ENCODE measurements at regions not wholly inside any gene's neighbourhood (a gene's known extent, or its start where the extent isn't known, plus 50 kb on each side); places are given as distances from the start of the nearest gene placed in this dataset.

GRCh38 chr16:35452471-35452870 lies 1993.1 kb downstream of the TP53TG3F start:
- no peak for DNase-seq (ENCODE audit: low read depth in 6 of 9, low spot score in 9 of 9)
- Histone ChIP-seq H3K36me3 (ENCODE audit: control insufficient read depth in 2 of 2, insufficient read depth in 2 of 2, low read length in 1 of 2) (no peaks in the 10 kb centered on the region), H3K9me3 (ENCODE audit: control insufficient read depth in 2 of 2, insufficient read depth in 1 of 2, low read length in 1 of 2) (peaks cover 12 to 27% of the 10 kb centered on the region in 2 donors), H3K4me1 (ENCODE audit: control insufficient read depth in 2 of 2, insufficient read depth in 2 of 2, low read length in 2 of 2) (no peaks in the 10 kb centered on the region), H3K27me3 (ENCODE audit: control insufficient read depth in 2 of 2, insufficient read depth in 1 of 2, low read length in 1 of 2) (no peaks in the 10 kb centered on the region), H3K4me3 (ENCODE audit: low read length in 2 of 2) (no peak overlapping the region), H3K27ac (ENCODE audit: low read depth in 1 of 2, low read length in 1 of 2) (no peak overlapping the region)
- WGBS, result 78% methylated on average over 13 of the region's 13 CpGs

DNA sequence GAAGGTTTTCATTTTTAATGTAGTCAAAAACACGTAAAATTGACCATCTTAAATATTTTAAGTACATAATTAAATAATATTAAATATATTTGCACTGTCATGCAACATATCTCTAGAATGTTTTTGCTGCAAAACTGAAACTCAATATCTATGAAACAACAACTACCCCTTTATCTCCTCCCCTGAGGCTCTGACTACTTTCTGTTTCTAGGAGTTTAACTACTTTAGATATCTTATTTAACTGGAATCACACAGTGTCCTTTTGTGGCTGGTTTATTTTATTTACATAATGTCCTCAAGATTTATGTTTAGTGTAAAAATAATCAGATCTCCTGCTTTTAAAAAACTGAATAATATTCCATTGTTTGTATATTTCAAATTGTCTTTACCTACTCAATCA lies 2003.9 kb downstream of the TP53TG3F start:
- H3K27ac ChIP-seq (ENCODE audit: low read depth in 1 of 2, low read length in 1 of 2), result no peak overlapping the region
- WGBS, result 29% methylated on average over 1 of the region's 1 CpG
- H3K4me3 ChIP-seq (ENCODE audit: low read length in 2 of 2), result no peak overlapping the region
- H3K4me1 ChIP-seq (ENCODE audit: control insufficient read depth in 2 of 2, insufficient read depth in 2 of 2, low read length in 2 of 2), result no peaks in the 10 kb centered on the region
- H3K27me3 ChIP-seq (ENCODE audit: control insufficient read depth in 2 of 2, insufficient read depth in 1 of 2, low read length in 1 of 2), result no peaks in the 10 kb centered on the region
- H3K36me3 ChIP-seq (ENCODE audit: control insufficient read depth in 2 of 2, insufficient read depth in 2 of 2, low read length in 1 of 2), result no peaks in the 10 kb centered on the region
- peaks cover 0 to 3% of the 10 kb centered on the region in 2 donors for H3K9me3 ChIP-seq (ENCODE audit: control insufficient read depth in 2 of 2, insufficient read depth in 1 of 2, low read length in 1 of 2)
- DNase-seq (ENCODE audit: low read depth in 6 of 9, low spot score in 9 of 9), result no peak

GRCh38 chr16:35480361-35480760 lies 2020.9 kb downstream of the TP53TG3F start:
- H3K9me3 ChIP-seq (ENCODE audit: control insufficient read depth in 2 of 2, insufficient read depth in 1 of 2, low read length in 1 of 2), result peaks cover 0 to 7% of the 10 kb centered on the region in 2 donors
- no peaks in the 10 kb centered on the region for H3K4me1 ChIP-seq (ENCODE audit: control insufficient read depth in 2 of 2, insufficient read depth in 2 of 2, low read length in 2 of 2)
- no peak overlapping the region for H3K4me3 ChIP-seq (ENCODE audit: low read length in 2 of 2)
- no peaks in the 10 kb centered on the region for H3K36me3 ChIP-seq (ENCODE audit: control insufficient read depth in 2 of 2, insufficient read depth in 2 of 2, low read length in 1 of 2)
- H3K27me3 ChIP-seq (ENCODE audit: control insufficient read depth in 2 of 2, insufficient read depth in 1 of 2, low read length in 1 of 2), result no peaks in the 10 kb centered on the region
- DNase-seq (ENCODE audit: low read depth in 6 of 9, low spot score in 9 of 9), result no peak
- 30% methylated on average over 1 of the region's 1 CpG for WGBS
- no peak overlapping the region for H3K27ac ChIP-seq (ENCODE audit: low read depth in 1 of 2, low read length in 1 of 2)

DNA sequence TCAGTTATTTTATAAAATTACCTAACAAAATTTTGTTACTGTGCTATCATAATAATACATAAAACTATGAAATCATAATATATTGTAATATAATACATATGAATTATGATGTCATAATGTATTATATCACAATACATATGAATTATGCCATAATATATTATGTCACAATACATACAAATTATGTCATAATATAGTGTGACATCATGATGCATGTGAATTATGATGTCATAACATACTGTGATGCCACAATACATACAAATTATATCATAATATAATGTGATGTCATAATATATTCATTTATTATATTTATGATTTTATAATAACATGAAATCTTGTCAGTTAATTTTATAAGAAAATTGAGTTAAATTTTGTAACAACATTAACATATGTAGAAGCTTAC lies 2021.6 kb downstream of the TP53TG3F start:
- Histone ChIP-seq H3K27ac (ENCODE audit: low read depth in 1 of 2, low read length in 1 of 2) (no peak overlapping the region), H3K27me3 (ENCODE audit: control insufficient read depth in 2 of 2, insufficient read depth in 1 of 2, low read length in 1 of 2) (no peaks in the 10 kb centered on the region), H3K9me3 (ENCODE audit: control insufficient read depth in 2 of 2, insufficient read depth in 1 of 2, low read length in 1 of 2) (peaks cover 3 to 12% of the 10 kb centered on the region in 2 donors), H3K36me3 (ENCODE audit: control insufficient read depth in 2 of 2, insufficient read depth in 2 of 2, low read length in 1 of 2) (no peaks in the 10 kb centered on the region), H3K4me1 (ENCODE audit: control insufficient read depth in 2 of 2, insufficient read depth in 2 of 2, low read length in 2 of 2) (no peaks in the 10 kb centered on the region), H3K4me3 (ENCODE audit: low read length in 2 of 2) (no peak overlapping the region)
- no peak for DNase-seq (ENCODE audit: low read depth in 6 of 9, low spot score in 9 of 9)

- no peaks in the 10 kb centered on the region for H3K4me1 ChIP-seq (ENCODE audit: control insufficient read depth in 2 of 2, insufficient read depth in 2 of 2, low read length in 2 of 2)
- no peaks in the 10 kb centered on the region for H3K27me3 ChIP-seq (ENCODE audit: control insufficient read depth in 2 of 2, insufficient read depth in 1 of 2, low read length in 1 of 2)
- no peak overlapping the region for H3K4me3 ChIP-seq (ENCODE audit: low read length in 2 of 2)
- no peaks in the 10 kb centered on the region for H3K36me3 ChIP-seq (ENCODE audit: control insufficient read depth in 2 of 2, insufficient read depth in 2 of 2, low read length in 1 of 2)
- no peak for DNase-seq (ENCODE audit: low read depth in 6 of 9, low spot score in 9 of 9)
- peaks cover 6 to 15% of the 10 kb centered on the region in 2 donors for H3K9me3 ChIP-seq (ENCODE audit: control insufficient read depth in 2 of 2, insufficient read depth in 1 of 2, low read length in 1 of 2)
- WGBS, result 87% methylated on average over 17 of the region's 17 CpGs
- H3K27ac ChIP-seq (ENCODE audit: low read depth in 1 of 2, low read length in 1 of 2), result no peak overlapping the region
These were observed 2026.5 kb downstream of the TP53TG3F start for GRCh38 chr16:35485915-35486314.

DNA sequence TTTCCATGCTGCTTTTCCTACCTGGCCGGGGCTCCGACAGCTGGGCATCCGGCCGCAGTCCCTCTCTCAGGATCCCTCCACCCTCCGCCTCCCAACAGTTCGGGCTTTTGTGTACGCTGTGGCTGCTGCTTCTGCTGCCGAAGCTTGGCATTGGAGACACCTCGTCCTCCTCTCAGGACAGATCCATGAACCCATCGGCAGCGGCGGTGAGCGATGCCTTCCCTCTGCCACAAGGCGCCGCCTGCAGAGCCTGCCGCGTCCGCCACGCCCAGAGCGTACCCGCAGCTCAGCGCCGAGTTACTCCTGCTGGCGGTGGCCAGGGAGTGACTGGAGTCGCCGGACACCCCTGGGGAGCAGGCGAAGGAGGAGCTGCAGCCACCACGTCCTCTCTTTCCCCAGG lies 2032.8 kb downstream of the TP53TG3F start:
- WGBS, result 66% methylated on average over 28 of the region's 28 CpGs

GRCh38 chr16:35497399-35497798 lies 2038.0 kb downstream of the TP53TG3F start:
- Histone ChIP-seq H3K27ac (ENCODE audit: low read depth in 1 of 2, low read length in 1 of 2) (no peak overlapping the region), H3K27me3 (ENCODE audit: control insufficient read depth in 2 of 2, insufficient read depth in 1 of 2, low read length in 1 of 2) (no peaks in the 10 kb centered on the region), H3K9me3 (ENCODE audit: control insufficient read depth in 2 of 2, insufficient read depth in 1 of 2, low read length in 1 of 2) (peaks cover 4 to 27% of the 10 kb centered on the region in 2 donors), H3K4me3 (ENCODE audit: low read length in 2 of 2) (no peak overlapping the region), H3K4me1 (ENCODE audit: control insufficient read depth in 2 of 2, insufficient read depth in 2 of 2, low read length in 2 of 2) (no peaks in the 10 kb centered on the region), H3K36me3 (ENCODE audit: control insufficient read depth in 2 of 2, insufficient read depth in 2 of 2, low read length in 1 of 2) (no peaks in the 10 kb centered on the region)
- no peak for DNase-seq (ENCODE audit: low read depth in 6 of 9, low spot score in 9 of 9)
- 53% methylated on average over 1 of the region's 1 CpG for WGBS

More for the DNA sequence above, 2032.8 kb downstream of the TP53TG3F start:
- Histone ChIP-seq H3K9me3 (ENCODE audit: control insufficient read depth in 2 of 2, insufficient read depth in 1 of 2, low read length in 1 of 2) (peaks cover 0 to 12% of the 10 kb centered on the region in 2 donors), H3K36me3 (ENCODE audit: control insufficient read depth in 2 of 2, insufficient read depth in 2 of 2, low read length in 1 of 2) (no peaks in the 10 kb centered on the region), H3K4me1 (ENCODE audit: control insufficient read depth in 2 of 2, insufficient read depth in 2 of 2, low read length in 2 of 2) (no peaks in the 10 kb centered on the region), H3K27me3 (ENCODE audit: control insufficient read depth in 2 of 2, insufficient read depth in 1 of 2, low read length in 1 of 2) (no peaks in the 10 kb centered on the region), H3K4me3 (ENCODE audit: low read length in 2 of 2) (no peak overlapping the region), H3K27ac (ENCODE audit: low read depth in 1 of 2, low read length in 1 of 2) (no peak overlapping the region)
- no peak for DNase-seq (ENCODE audit: low read depth in 6 of 9, low spot score in 9 of 9)

DNA sequence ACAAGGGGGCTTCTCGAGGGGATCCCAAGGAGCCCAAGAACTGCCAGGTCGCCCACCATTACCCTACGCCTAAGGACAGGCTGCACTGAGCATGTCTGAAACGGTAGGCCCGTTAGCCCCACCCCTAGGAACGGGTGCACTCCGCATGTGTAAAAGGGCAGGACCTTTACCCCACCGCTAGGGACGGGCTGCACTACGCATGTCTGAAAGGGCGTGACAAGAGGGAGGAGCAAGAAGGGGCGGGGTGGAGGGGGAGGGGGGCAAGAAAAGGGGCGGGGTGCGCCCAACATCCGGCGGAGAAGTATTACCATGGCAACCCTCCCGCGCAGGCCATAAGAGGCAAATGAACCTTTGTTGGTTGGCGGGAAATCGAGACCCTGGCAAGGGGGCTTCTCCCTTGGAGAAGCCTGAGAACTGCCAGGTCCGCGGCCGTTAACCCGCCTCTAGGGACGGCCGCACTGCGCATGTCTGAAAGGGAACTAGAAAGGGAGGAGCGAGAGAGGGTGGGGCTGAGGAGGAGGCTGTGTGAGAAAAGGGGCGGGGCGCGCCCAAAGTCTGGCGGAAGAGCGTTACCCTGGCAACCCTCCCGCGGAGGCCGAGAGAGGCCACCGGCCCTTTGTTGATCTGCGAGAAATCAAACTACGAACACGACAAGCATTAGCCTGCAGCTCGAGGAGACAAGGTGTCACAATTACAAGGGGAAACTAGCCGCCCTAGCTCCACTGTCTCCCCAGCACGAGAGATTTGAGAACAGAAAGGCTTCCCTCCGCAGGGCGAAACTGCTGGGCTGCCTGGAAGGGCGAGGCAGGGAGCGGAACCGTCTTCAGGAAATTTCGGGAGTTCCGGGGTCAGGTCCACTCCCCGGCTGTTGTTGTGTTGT lies 2046.8 kb downstream of the TP53TG3F start:
- H3K9me3 ChIP-seq (ENCODE audit: control insufficient read depth in 2 of 2, insufficient read depth in 1 of 2, low read length in 1 of 2), result peaks cover 9 to 23% of the 10 kb centered on the region in 2 donors
- no peak overlapping the region for H3K4me3 ChIP-seq (ENCODE audit: low read length in 2 of 2)
- no peaks in the 10 kb centered on the region for H3K27me3 ChIP-seq (ENCODE audit: control insufficient read depth in 2 of 2, insufficient read depth in 1 of 2, low read length in 1 of 2)
- 72% methylated on average over 51 of the region's 51 CpGs for WGBS
- no peak for DNase-seq (ENCODE audit: low read depth in 6 of 9, low spot score in 9 of 9)
- H3K4me1 ChIP-seq (ENCODE audit: control insufficient read depth in 2 of 2, insufficient read depth in 2 of 2, low read length in 2 of 2), result no peaks in the 10 kb centered on the region
- no peaks in the 10 kb centered on the region for H3K36me3 ChIP-seq (ENCODE audit: control insufficient read depth in 2 of 2, insufficient read depth in 2 of 2, low read length in 1 of 2)
- H3K27ac ChIP-seq (ENCODE audit: low read depth in 1 of 2, low read length in 1 of 2), result no peak overlapping the region

GRCh38 chr16:35506898-35507194 lies 2047.4 kb downstream of the TP53TG3F start:
- Histone ChIP-seq H3K4me1 (ENCODE audit: control insufficient read depth in 2 of 2, insufficient read depth in 2 of 2, low read length in 2 of 2) (no peaks in the 10 kb centered on the region), H3K9me3 (ENCODE audit: control insufficient read depth in 2 of 2, insufficient read depth in 1 of 2, low read length in 1 of 2) (peaks cover 9 to 20% of the 10 kb centered on the region in 2 donors), H3K27ac (ENCODE audit: low read depth in 1 of 2, low read length in 1 of 2) (no peak overlapping the region), H3K27me3 (ENCODE audit: control insufficient read depth in 2 of 2, insufficient read depth in 1 of 2, low read length in 1 of 2) (no peaks in the 10 kb centered on the region), H3K36me3 (ENCODE audit: control insufficient read depth in 2 of 2, insufficient read depth in 2 of 2, low read length in 1 of 2) (no peaks in the 10 kb centered on the region), H3K4me3 (ENCODE audit: low read length in 2 of 2) (no peak overlapping the region)
- WGBS, result 69% methylated on average over 16 of the region's 16 CpGs
- DNase-seq (ENCODE audit: low read depth in 6 of 9, low spot score in 9 of 9), result no peak
